ENCODE measurements at regions not wholly inside any gene's neighbourhood (a gene's known extent, or its start where the extent isn't known, plus 50 kb on each side); places are given as distances from the start of the nearest gene placed in this dataset.
"Not testable (repeated sequence)": the region's sequence is repeated elsewhere in the genome, so short reads cannot be mapped to it uniquely, and the experiment has no call there.

DNA sequence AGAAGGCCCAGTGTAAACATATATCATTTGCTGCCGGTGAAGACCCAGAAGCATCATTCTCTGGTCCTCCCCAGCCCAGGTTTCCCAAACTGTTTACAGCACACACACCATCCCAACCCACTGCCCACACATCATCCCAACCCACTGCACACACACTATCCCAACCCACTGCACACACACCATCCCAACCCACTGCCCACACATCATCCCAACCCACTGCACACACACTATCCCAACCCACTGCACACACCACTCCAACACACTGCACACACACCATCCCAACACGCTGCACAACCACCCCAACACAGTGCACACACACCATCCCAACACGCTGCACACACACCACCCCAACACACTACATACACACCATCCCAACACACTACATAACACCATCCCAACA is 608.4 kb downstream of the ACTL7B start:
- TF ChIP-seq, protein P1, sequence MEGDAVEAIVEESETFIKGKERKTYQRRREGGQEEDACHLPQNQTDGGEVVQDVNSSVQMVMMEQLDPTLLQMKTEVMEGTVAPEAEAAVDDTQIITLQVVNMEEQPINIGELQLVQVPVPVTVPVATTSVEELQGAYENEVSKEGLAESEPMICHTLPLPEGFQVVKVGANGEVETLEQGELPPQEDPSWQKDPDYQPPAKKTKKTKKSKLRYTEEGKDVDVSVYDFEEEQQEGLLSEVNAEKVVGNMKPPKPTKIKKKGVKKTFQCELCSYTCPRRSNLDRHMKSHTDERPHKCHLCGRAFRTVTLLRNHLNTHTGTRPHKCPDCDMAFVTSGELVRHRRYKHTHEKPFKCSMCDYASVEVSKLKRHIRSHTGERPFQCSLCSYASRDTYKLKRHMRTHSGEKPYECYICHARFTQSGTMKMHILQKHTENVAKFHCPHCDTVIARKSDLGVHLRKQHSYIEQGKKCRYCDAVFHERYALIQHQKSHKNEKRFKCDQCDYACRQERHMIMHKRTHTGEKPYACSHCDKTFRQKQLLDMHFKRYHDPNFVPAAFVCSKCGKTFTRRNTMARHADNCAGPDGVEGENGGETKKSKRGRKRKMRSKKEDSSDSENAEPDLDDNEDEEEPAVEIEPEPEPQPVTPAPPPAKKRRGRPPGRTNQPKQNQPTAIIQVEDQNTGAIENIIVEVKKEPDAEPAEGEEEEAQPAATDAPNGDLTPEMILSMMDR (IDR thresholded peaks at IDR 0.05): not testable (repeated sequence)
- not testable (repeated sequence) for TF ChIP-seq EZH2 (IDR thresholded peaks at IDR 0.05; ENCODE audit: borderline replicate concordance, insufficient read depth, low read depth, low read length, poor library complexity, severe bottlenecking)

Measured in B cell (primary cell).